Left hindlimb (tissue), 1 donor: ENCODE measurements at regions not wholly inside any gene's neighbourhood (a gene's known extent, or its start where the extent isn't known, plus 50 kb on each side); places are given as distances from the start of the nearest gene placed in this dataset.

ENCODE experiments used
- DNase-seq: peaks from one replicate; pipeline ENCODE4 v3.0.0-alpha.2; 2018

DNA sequence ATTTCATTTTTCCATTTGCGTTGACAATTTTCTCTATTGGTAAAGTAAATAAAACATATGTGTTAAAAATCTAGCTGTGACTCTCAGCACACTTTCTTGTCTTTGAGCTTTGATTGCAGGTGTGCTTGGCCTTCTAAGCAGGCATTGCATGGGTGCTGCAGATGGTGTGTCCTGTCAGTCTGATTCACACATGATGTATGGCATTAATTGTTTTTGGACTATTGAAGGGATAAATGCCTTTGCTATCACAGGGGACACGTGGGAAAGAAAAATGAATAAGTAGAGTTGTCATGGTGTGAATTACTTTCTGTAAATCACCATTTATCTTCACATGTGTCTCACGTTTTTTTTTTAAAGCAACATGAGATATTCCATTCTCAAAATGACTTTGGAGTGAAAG is 211.3 kb upstream of the NAV3 start:
- DNase-seq, result no peak

DNA sequence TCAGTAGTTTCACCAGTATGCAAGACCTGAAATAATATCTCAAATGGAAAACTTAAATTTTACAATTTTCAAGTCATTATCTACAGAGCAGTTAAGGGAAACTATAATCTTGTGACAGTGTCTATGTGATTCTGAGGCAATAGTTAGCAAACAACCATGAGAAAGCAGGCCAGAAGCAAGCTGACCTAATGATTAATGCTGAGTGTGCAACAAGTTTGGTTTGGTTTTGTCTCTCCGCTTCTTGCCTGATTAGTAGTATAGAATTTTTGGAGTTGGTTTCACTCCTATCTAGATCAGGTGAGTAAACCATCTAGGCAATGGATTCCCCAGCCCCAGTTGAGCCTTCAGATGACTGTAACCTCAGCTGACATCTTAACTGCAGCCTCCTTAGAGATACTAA is 212.9 kb upstream of the NAV3 start:
- no peak for DNase-seq

DNA sequence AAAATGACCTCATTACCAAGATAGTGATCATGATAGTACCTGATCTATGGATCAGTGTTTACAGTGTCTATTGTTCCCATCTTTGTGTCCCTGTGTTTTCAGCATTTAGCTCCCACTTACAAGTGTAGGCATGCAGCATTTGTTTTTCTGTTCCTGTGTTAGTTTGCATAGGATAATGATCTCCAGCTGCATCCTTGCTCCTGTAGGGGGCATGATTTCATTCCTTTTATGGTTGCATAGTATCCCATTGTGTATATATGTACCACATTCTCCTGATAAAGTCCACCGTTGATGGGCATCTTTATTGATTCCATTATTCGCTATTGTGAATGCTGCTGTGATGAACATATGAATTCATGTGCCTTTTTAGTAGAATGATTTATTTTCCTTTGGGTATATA is 215.4 kb upstream of the NAV3 start:
- no peak for DNase-seq

DNA sequence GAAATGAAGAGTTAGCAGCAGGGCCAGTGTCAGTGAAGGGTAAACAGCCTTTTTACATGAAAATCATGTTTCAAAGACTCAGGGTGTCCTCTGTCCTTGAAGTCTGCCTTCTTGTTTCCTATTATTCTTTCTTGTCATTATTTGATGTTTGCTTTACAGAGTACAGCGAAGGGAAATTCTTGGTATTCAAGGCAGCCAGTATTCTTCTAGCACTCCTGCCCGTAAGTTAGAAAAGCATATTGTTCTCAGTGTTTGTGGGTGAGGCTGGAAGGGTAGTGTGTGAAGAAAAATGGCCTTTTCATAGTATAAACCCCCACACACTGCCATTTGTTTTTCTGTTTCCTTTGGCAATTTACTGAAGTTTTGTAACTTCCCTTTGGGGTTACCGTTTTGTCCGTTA is 217.3 kb upstream of the NAV3 start:
- DNase-seq, result no peak

DNA sequence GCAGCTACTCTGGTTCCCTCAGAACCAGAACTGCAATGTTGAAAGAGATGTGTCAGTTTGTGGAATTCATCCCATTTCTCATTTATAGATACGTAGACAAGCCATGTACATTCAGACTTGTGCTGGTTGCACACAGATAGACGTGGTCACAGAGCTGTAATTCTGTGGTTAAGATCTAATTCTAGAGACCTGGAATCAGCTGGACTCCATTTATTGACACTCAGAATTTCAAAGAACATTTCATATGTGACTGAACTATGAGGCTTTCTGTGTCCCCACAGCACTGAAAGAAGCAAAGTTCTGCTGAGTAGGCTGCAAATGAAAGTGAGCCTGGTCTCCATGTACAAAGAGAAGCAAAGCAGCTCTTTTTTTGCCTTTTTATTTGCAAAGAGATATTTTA is 220.2 kb upstream of the NAV3 start:
- no peak for DNase-seq

DNA sequence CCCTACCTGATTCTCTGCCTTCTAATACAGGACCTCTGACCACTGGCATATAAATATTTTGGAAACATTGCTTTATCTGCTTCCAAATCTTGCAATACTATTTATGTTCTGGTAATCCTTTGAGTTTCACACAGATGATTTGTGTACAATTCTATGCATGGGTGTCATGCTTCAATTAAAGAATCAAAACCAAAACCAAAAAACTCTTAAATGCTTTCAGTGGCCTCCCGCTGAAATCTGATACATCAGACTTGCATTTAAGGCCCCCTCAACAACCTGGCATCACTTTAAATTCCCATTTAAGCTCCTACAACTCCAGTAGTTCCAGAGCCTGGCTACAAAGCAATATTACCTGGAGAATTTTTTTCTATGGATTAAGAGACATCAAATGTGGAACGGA is 221.7 kb upstream of the NAV3 start:
- DNase-seq, result no peak

DNA sequence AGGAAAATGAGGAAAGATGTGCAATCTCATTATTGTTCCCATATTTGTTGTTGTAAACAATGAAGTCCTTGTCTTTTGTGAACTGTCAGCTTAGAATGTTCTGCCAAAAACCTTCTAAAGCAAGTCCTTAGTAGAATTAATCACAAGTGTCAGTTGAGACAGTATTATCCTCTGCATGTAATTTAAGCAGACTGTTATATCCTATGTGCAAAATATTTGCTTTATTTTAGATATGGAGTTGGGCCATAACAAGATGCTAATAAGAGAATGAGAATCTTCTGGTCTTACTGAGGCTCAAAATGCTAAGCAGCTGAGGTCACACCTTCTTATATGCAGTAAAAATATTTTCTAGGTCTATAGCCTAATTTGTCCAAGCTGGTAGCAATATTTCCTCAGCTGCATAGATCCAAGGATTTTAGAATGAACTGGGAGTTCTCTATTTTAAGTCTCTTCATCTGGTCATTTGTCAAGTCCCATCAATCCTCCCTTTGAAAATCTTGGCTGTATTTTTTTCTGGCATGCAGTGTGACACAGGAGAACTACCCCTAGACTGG is 222.3 kb upstream of the NAV3 start:
- DNase-seq, result no peak

DNA sequence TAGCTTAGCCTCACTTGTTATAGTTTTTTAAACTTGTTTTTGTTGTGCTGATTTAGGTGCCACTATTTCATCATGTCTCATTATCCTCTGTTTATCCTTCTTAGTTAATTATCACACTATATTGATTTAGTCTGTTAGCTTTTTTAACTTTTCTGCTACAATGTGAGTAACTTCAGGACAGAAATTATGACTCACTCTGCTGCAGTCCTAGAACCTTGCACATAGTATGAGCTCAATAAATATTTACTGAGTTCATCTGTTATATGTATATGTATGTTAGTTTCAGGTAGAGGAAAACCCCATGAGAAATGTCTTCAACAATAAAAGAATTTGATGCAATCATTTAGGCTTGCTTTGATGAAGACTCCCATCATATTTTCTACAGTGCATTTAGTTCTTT is 224.3 kb upstream of the NAV3 start:
- DNase-seq, result no peak

DNA sequence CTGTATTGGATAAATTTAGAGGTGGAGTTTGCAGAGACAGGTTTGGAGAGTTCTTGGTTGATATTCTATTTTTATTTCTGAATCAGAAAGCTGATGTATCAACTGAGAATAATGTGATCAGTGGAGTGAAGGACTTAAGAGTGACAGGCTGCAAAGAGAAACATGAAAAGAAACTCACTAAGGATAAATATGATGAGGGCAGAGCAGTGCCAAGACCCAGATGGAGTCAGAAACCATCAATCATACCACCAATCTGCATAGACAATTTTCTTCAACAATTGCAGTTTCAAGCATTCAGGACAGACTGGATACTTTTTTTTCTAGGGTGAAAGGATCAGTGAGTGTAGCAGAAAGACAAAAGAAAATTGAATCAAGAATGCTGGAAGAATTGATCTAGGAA is 226.7 kb upstream of the NAV3 start:
- DNase-seq, result no peak

DNA sequence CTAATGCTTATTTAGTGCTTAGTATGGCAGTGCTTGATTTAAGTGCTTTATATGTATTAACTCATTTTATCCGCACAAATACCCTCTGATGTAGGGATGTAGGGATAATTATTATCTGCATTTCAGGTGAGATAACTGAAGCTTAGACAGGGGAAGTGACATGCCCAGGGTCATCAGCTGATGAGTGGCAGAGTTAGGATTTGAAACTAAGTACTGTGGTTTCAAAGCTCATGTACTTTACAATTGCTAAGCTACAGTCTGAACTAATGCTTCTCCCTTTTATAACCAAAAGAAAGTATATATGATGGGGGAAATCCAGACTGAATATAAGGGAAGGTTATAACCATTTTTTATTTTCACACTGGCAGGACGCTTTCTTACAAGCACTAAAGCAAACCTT is 229.6 kb upstream of the NAV3 start:
- no peak for DNase-seq

DNA sequence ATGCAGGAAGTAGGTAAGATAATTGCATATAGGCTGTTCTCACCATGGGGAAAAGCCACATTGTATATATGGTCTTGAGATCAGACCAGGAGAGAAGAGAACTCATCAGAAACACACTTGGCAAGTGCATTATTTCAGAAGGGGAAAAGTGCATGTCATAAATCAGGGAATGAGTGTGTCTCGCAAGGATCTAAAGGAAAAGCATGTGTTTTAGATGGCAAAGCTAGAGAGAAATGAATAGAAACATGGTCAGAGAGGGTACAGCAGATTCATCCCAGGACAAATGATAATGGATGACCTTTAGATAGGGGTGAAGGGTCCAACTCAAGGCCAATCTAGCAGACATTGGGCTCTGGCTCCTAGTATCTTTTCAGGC is 230.2 kb upstream of the NAV3 start:
- DNase-seq, result no peak

DNA sequence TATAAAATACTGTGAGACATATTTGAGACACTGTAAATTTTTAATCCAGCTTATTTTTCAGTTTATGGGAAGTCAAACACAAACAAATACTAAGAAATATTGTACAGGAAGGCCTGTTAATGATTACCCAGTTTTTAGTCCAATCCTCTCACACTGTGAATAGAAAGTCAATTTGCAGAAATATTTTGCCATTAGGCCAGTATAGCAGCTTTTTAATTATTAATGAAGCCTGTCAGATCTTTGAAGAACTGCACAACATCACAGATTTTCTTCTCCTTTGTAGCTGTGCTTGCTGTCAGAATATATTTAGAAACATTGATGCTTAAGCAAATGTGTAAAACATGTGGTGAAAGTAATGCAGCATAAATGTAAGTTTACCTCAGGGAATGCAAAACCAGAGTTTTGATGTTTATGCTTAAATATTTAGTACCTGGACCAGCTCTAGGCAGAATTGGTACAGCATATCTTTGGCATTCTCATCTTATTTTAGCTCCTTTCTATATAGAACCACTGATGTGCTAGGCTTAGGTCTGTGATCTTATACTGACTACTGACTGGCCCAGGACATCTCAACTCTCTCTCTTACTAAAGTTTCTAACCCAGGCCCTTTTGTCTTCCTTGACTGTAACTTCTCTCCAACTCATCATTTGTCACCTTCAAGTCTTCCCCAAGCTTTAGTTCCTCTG is 230.8 kb upstream of the NAV3 start:
- no peak for DNase-seq

DNA sequence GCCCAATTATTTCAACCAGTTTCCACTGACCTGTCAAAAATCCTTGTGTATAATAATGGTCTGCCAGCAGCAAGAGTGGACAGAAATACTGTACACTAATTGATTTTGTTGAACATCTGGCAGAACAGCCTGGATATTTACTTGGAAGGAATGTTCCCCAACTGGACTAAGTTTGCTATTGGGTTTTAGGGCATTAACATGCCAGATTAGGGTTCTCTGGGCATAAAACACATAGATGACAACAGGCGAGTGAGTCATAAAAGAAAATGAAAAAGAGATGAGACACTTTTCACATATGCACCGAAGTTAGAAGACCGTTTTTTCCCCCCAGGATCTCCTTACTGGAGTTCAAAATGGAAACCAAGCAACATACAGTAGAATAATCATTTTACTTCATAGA is 236.3 kb upstream of the NAV3 start:
- DNase-seq, result no peak

DNA sequence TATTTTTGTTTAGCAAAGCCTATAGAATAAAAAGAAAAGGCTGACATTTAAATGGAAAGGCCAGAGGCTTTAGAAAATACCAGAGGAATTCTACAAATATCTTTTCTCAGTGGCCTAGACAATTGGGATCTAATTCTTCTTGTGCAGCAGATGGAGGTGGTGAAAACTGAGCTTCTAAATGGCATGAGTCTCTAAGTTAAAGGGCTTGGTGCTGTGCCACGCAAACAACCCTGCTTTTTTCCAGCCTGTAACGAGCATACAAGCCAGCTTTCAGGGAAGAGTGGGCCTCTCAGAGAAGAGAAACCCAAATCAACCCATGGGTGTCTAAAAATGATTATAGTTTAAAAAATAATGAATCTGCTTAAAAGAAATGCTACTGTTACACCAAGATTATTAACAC is 237.9 kb upstream of the NAV3 start:
- no peak for DNase-seq

DNA sequence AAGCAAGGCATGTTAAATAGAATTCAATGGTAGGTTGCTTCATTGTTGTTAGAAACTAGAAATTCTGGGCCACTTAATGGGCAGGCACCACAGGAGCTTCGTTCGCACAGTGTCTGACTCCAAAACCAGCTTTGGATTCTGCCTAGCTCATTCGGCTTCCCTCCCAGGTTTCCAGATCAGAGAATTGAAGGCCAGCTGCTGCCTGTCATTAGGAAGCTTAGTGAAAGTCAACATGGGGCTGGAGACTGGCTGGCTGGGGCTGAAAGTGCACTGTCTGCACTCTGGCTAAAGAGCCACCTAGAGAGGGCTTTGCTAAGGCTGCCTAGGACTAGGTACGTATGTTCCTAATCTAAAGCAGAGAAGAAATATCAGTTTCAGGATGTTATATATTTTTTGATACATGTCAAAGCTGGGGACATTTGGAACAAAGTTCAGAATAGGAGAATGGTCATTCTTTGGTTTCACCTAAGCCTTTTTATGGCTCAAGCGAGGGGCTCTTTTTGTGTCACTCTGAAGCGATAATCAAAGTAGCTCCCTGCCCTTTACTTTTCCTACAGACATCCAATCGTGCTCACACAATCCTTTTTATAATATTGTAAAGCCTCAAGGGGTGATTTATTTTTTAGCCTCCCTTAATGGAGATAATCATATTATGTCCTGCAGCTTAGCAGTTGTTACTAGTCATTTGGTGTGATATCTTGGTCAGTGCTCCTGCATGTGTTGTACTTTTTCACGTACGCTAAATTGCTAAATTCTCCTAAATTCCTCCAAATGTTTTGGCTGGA is 238.5 kb upstream of the NAV3 start:
- DNase-seq, result no peak

DNA sequence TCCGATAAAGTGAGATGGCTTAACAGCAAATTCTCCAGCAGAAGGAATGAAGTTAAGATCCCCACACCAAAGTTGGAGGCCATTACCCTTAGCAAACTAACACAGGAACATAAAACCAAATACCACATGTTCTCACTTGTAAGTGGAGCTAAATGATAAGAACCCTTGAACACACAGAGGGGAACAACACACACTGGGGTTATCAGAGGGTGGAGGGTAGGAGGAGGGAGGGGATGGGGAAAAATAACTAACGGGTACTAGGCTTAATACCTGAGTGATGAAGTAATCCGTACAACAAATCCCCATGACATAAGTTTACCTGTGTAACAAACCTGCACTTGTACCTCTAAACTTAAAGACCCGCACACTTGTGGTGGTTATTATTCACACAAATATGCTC is 240.4 kb upstream of the NAV3 start:
- no peak for DNase-seq

DNA sequence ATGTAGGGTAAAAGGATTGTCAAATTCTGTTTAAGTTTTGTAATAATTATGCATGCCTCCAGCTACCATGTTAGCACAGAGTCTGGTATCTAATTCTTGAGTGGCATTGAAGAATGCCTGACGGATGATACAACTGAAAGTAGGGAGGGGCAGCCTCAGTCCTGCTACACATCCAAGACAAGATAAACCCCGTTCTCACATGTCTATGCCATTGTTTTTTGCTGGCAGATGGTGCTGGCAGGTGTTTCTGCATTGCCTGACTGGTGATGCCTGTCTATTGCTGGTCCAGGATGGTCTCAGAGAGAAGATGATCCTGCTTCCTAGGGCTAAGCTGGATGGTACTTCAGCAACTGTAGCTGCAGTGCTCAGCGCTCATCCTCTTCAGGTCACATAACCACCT is 245.8 kb upstream of the NAV3 start:
- no peak for DNase-seq

DNA sequence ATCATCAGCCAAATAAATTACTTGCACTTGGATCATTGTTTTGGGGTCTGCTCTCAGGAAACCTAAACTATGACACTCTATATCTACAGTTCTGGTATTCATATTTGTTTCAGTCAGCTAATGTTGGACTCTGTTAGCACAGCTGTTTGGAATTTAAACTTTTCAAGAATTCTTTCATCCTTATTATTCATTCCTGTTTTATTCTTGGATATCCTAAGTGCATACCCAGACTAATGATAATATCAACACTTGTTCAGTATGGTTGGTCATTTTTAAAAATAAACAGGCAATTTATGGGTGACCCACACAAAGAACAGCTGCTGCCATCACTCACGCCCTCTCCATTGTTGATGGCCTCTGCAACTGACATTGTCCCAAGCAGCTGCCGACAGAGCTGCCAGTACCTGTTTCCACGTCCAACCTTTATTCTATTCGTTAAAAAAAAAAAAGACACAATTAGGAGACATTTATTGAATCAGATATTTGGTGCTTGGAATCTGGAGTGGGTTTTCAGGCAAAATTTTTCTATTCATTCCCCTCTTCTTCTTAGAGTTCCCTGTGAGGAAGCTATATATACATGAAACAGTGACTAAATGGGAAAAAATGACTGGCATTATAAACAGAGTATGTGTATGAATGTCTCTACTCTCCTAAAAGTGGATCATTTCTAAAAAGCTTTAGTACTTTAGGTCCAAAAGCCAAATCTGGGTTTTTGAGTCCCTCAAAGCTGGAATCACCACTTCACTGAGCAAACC is 252.1 kb upstream of the NAV3 start:
- peak; percentile 42 for DNase-seq

DNA sequence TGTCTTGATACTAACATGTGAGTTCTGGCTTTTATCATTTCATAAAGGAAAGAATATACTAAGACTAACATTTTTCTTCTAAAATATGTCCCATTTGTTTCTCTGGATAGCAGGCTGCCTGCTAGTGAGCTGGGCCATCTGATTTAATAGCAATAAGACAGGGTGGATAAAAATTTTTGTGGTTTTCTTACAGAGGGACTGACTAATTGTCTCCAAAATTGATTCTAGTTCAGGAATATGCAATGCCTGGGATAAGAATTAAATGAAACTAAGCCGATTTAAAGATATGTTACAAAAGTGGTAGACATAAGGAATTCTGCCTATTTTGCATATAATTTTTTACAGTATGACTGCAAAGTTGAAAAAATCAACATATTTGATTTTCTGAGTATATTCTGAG is 252.9 kb upstream of the NAV3 start:
- no peak for DNase-seq

DNA sequence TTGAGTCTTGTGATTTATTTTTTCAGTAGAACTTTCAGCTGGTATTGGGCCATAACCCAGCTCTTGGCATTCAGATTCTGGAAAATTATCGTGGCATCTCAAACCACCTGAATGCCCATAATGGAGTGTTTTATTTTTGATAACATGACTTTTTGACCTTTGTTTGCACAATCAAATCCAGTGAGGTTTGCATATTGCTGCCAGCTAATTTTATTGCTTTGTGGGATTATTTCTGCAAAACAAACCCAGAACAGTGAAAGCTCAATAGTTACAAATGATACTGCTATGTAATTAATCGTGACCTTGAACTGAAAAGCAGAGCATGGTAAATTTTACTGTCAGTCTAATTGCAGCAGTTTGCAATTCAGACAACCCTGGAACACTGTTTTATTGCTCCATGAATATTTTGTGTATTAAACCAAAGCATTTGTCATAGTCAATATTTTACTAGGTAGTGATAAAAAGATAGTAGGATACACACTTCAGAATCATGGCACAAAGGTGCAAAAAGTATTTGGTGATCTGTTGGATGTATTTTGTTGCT is 255.2 kb upstream of the NAV3 start:
- no peak for DNase-seq

DNA sequence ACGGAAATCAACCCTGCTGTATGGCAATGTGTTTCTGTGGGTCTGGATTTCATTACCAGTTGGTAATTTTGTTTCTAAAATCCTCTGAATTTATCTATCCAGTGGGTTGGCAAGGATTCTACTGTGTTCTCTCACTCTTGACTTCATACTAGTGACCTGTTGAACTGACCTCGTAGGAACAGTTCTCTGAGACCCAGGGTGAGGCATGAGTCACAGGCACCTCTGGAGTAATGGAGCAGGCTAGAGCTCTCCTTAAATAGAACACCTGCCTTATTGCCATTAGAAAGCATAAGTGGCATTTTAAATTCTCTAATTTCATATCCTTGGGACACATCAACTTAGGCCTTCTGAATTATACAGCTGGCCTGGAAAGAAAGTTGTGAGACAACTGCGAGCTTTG is 258.3 kb upstream of the NAV3 start:
- no peak for DNase-seq

DNA sequence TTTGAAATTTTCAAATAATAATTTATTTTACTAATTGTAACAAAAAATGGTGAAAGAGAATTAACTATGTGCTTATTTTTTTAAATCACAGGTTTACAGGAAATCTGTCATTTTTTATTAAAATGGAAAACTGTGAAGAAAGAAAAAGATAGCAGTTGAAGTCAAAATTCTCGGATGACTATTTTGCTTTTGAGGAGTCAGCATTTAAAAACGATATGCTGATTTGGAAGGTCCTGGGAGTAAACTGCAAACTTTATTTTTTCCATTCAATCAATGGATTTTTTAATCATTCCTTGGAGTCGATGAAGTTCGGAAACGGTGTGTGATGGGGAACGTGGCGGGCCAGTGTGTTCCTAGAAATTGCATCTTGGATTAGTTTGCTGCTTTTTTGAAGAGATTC is 258.9 kb upstream of the NAV3 start:
- no peak for DNase-seq

DNA sequence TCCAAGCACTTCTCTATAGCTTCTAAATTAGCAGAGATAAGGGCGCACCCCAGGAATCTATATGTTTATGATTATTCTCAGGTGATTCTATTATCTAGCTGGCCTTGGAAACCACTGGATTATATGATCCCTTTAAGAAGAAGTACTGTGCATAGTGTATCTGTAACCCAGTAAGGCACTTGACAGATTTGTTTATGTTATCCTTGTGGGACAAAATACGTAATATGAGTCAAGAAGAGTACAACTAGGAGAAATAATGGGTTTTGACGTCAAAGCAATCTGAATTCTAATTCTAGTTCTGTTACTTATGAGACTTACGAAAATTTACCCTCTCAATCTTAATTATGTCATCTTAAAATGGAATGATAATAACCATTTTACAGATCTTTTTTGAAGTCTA is 259.6 kb upstream of the NAV3 start:
- DNase-seq, result no peak

DNA sequence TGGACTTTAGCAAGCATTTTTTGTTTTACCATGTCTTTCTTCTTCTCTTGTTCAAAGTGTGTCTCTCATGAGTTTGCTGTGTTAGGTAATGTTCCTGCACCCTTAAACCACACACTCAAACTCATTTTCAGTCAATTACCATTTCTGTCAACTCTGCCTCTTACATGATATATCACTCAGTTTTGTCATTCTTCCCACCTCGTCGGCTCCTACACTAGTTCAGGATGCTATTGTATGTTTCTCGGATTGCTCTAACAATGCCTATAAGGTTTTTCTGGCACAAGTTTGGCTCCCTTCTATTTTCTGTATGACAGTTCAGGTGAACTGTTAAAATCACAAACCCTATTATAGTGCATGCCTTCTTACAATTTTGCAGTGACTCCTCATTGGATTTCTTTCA is 260.8 kb upstream of the NAV3 start:
- DNase-seq, result no peak
